Retinal pigment epithelial cell (primary cell): ENCODE measurements at regions not wholly inside any gene's neighbourhood (a gene's known extent, or its start where the extent isn't known, plus 50 kb on each side); places are given as distances from the start of the nearest gene placed in this dataset.
"Not testable (repeated sequence)": the region's sequence is repeated elsewhere in the genome, so short reads cannot be mapped to it uniquely, and the experiment has no call there.

Experiments
- DNase-seq: peaks from one replicate; pipeline ENCODE4 v3.0.0-alpha.2; 2010; ENCODE audit warnings: low read depth
- H3K4me3 ChIP-seq: 2 replicates; pipeline ENCODE4 v1.5.1; 2011; ENCODE audit warnings: mild to moderate bottlenecking, low read length, control low read depth, moderate library complexity
- CTCF ChIP-seq: conservative IDR thresholded peaks from 2 replicates; pipeline ENCODE4 v1.5.1; 2011; ENCODE audit warnings: low read depth, low read length, control low read depth, inconsistent platforms

- DNase-seq, result no peak
- H3K4me3 ChIP-seq, result no peak overlapping the region
- TF ChIP-seq CTCF, result no peak
These were observed 102.5 kb upstream of the RAI14 start for GRCh38 chr5:34553581-34553980.

- H3K4me3 ChIP-seq, result no peak overlapping the region
- TF ChIP-seq CTCF, result no peak
- no peak for DNase-seq
These were observed 101.5 kb upstream of the RAI14 start for GRCh38 chr5:34554641-34555040.

GRCh38 chr5:34555699-34556508 lies 100.2 kb upstream of the RAI14 start:
- DNase-seq, result no peak
- no peak for TF ChIP-seq CTCF
- no peak overlapping the region for H3K4me3 ChIP-seq

- DNase-seq, result no peak
- no peak overlapping the region for H3K4me3 ChIP-seq
- no peak for TF ChIP-seq CTCF
These were observed 99.7 kb upstream of the RAI14 start for GRCh38 chr5:34556509-34556782.

- not testable (repeated sequence) for H3K4me3 ChIP-seq, DNase-seq
These were observed 94.5 kb upstream of the RAI14 start for GRCh38 chr5:34561581-34561980.

GRCh38 chr5:34562791-34563190 lies 93.3 kb upstream of the RAI14 start:
- TF ChIP-seq CTCF, result no peak

GRCh38 chr5:34563269-34563668 lies 92.9 kb upstream of the RAI14 start:
- no peak for TF ChIP-seq CTCF

More at GRCh38 chr5:34562791-34563190, 93.3 kb upstream of the RAI14 start:
- no peak overlapping the region for H3K4me3 ChIP-seq
- no peak for DNase-seq

More at GRCh38 chr5:34563269-34563668, 92.9 kb upstream of the RAI14 start:
- no peak for DNase-seq
- no peak overlapping the region for H3K4me3 ChIP-seq
